Islet precursor cell (in vitro differentiated cells): ENCODE measurements at regions not wholly inside any gene's neighbourhood (a gene's known extent, or its start where the extent isn't known, plus 50 kb on each side); places are given as distances from the start of the nearest gene placed in this dataset.

Experiments
- DNase-seq: peaks from one replicate; pipeline ENCODE4 v3.0.0-alpha.2; 2018

DNA sequence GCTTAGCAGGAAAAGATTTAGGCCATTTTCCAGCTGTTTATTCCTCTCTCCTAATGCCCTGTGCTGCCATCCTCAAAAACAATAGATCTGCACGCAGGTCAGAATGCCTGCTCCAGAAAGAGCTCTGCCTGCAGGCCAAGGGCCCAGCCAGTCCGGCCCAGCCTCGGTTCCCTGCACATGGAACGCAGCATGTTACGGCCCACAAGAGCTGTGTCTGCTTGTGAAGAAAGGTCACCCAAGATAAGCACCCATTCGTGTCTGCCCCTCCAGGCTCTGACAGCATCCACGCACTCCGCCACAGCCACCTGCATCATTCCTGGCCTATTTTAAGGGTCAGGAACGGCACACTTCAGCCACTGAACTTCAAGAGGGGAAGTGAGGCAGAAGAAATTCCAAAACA is 152.2 kb downstream of the SPATA19 start:
- DNase-seq, result no peak

DNA sequence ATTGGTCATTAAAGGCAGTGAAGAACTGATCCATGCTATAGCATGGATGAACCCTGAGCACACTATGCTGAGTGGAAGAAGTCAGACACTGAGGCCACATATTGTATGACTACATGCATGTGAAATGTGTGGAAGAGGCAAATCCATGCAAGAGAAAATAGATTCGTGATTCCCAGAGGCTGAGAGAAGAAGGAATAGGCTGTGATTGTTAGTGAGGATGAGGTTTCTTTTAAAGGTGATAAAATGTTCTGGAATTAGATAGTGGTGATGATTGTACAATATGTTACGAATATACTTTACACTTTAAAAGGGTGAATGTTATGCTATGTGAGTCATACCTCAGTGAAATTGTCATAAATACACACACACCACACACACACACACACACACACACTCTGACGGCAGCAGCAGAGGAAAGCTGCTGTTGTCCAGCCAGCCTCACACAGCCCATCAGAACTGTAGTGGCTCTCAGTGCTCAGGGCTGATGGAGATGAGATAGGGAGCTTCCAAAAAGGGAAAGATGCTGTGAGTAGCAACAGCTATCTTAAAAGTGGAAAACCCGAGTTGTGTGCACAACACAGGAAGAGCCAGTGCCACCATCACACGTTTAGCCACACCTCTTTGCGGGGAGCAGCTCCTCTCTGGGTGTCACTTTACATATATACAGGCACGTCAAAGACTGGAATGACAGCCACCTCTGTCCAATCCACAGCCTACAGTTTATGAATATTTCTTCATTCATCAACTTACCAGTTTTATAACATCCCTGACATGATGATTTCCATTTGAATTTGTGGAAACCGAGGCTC is 153.0 kb downstream of the SPATA19 start:
- no peak for DNase-seq

DNA sequence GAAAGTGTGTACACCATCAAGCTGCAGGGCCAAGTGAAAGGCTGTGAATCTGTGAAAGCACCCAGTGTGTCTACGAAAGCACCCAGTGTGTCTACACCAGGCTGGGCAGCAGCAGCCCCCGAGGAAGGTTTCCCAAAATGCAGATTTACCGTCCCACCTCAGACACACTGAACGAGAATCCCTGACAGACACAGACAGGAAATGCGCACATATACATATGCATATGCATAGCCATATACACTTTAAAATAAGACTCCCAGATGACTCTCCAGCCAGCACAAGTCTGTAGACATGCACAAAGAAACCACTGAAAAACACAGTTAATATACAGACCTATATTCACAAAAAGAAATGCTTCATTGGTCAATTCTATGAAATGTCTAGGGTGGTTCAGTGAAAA is 155.5 kb upstream of the OPCML start:
- no peak for DNase-seq

DNA sequence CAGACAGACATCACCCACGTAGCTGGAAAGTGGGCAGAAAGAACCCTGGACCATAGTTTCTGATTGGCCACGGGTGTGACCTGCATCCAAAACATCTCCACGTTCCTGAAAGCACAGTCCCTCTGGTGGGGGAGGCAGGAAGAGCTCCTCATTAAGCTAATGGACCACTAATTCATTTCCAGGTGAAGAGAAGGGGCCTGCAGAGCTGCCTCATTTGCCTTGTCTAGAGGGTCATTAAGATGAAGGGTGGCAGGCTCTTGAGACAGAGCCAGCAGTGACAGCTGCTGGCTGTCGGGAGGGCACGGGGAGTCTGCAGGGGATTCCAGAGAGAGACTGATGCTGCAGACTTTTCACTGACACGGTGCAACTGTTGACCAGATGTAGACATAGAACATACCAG is 149.6 kb upstream of the OPCML start:
- peak; percentile 78 for DNase-seq

DNA sequence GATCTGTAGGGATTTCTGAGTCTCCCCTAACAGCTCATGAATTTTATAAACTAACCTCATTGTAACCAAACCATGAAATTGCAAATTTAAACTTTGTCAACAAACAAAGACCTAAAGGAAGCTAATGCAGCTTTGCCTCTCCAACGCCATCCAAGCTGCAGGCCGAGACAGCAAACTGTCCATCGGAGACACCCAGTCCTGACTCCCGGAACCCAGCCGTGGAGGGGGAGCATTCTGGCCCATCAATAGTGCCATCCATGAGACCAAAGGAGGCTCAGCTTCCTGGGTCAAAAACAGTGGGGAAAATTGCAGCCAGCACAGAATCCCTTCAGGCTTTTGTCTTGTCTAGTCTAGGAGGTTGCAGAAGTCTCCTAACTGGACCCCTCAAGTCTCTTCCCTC is 147.6 kb upstream of the OPCML start:
- DNase-seq, result no peak

DNA sequence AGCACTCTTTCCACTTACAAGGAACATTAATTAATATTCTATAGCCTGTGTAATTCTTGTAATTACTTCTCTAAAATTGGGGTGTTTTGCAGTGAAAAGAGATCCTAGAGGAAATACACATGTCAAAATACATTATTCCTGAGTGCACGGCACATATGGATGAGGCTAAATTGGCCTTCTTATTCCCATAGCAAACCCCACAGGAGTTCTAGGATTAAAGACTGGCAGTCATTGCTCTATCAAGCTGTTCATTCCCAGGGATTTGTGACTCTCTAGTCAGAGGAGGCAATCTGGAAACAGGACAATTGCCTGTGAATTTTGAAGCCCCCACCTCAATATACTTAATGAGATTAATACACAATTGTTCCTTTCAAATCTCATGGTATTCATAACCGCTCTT is 145.9 kb upstream of the OPCML start:
- DNase-seq, result no peak

DNA sequence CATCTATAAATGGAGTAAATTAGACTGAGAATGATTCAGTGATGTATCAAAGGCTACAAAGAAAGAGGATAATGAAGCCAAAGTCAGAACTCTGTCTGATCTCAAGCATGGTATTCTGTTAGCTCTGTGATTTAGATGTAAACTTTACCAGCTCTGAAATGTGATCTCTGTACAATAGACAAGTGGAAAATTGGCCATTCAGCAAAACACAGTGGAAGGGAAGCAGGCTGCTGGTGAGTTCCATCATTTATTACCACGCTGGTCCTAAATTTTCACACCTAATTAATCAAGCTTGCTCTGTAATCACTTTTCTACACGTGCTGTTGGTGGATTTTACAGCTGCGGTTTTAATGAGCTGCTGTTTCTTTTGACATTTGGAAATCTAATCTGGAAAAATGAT is 145.1 kb upstream of the OPCML start:
- no peak for DNase-seq

DNA sequence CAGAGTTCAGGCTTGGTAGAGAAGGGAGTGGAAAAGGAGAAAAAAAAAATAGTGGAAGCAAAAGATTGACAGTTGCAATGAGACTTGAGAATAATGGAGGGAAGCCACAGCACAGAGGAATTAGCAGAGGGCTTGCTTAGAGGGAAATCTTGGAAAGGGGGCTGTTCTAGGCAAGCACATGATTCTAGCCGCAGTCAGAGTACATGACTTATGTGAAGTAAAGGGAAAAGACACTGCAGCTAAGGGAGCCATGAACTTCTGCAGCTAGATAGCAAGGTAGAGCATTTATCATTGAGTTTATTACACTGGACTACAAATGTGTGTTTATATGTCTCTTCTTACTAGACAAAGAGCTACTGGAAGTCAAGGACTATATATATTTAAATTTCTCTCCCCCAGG is 144.0 kb upstream of the OPCML start:
- DNase-seq, result no peak

DNA sequence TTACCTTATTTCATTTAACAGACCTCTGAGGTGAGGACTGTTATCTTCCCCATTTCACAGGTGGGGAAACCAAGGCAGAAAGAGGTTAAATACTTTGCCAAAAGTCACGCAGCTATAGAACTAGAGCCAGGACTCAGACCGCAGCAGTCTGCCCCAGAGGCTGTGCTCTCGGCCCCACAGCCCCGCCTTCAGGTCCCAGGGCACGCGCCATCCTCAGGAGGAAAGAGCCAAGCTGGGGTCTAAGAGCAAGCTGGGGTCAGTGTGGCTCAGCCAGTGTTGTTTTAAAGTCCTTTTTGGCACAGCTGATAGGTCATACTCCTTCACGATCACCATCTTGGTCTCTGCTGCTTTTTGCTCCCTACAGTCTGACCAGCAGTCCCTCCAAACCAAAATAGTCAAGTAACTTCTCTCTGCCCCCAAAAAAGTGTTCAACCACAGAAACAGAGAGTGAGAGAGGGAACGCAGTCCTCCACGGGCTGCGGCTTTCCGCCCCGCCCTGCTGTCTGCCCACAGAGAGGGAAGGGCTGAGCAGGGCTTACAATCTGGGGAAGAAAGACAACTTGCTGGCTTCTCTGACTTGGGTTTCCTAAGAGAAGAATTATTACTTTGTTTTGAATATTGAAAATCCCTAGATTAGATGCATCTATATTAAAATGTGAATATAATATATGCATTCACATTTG is 137.2 kb upstream of the OPCML start:
- DNase-seq, result no peak

DNA sequence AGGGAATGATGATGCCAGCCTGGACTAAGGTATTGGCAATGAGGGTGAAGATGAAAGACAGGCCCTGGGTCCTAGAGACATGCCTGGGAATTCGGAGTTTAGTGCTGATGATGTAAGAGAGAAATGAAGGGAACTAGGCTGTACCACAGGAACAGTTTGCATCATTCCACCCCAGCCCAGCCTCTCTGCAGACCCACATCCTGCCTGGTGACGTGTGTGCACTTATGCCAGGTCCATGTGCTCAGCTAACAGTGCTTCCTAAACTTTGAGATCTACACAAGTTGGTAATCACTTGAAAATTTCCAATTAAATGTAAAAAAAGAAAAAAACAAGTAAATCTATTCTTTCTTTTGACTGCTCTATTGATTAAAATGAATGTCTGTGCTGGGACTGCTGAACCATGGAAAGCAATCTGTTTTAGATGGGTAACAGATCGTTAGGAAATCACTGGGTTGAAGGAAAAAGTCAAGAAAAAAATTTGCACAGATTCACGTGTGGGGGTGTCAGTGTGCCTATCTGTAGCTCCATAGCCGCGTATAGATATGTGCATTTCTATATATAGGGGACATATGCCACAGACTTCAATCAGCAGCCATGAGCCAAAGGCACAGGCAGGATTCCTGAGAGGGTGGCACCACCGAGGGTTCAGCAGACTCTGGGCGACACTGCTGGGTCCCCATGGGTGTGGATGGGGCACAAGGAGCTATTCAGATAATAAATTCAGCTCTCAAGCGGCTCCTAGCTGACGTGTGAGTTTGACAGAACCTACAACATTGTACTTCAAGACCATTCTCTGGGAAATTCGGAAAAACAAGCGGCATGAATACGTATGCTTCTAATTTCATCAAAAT is 131.1 kb upstream of the OPCML start:
- DNase-seq, result no peak

DNA sequence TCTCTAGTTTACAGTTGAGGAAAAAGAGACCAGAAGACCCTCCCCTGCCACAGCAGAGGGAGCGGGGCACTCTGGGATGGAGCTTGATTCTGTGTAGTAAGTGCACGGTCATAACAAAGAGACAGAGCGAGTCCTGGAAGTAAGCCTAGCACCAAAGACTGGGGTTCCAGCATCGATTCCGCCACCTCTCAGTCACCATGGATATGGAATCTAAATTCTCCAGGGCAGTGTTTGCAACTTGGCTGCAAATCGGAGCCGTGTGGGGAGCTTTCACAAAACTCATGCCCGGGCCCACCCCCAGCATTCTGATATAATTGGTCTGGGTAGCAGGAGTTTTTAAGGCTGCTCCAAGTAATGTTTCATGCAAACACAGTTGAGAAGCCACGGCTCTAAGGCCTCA is 129.5 kb upstream of the OPCML start:
- DNase-seq, result no peak

DNA sequence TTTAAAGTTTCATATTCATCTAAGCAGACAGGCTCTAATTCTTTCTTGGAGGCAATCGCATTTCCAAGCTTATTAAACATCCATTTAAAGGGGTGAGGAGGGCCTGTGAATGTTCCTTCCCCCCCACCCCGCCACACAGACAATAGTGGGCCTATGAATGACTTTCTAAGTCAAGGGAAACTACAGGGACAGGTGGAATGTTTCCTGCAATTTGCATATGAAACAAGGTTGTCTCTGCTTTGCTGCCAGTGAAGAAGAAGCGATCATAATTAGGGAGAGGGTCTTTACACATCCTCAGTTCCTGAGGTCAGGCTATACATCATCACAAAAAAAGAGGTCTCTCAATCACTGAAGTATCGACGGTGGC is 127.9 kb upstream of the OPCML start:
- no peak for DNase-seq

DNA sequence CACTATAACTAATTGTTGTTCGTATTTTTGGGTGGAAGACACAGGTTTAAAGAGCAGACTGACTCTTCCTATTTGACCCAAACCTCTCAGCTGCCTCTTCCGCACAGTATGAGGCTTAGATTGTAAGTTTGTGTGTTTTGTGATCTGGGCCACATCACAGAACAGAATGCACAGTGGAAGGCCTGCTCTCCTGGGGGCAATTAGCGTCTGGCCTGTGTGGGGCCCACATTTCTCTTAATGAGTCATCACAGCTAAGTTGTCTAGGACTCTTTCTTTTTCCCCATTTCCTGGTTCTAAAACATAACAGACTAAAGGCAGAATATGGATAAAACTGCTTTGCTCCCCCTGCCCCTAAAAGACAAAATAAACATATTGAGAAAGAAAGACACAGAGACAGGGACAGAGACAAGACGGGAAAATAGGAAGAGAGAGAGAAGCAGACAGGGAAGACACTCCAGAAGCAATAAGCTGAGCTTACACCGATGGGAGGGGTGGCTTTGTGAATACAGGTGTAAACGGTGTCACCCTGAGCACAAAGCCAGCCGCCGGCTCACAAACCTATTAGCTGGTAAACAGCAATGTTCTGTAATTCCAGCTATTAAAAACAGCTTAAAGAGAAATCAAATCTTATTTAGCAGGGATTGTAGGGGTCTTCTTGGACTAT is 127.4 kb upstream of the OPCML start:
- DNase-seq, result peak; percentile 89

DNA sequence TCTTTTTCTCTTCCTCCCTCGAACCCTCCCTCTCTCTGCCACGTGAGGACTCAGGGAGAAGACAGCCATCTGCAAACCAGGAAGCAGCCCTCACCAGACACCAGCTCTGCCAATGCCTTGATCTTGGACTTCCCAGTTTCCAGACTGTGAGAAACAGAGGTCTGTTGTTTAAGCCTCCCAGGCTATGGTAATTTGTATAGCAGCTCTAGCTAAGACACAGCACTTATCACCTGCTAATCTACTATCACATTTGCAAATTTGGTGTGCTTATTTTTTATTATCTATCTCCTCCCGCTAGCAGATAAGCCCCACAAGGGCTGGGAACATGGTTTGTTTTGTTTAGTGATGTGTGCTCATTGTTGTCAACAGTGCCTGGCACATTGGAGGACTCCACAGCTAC is 124.8 kb upstream of the OPCML start:
- no peak for DNase-seq

DNA sequence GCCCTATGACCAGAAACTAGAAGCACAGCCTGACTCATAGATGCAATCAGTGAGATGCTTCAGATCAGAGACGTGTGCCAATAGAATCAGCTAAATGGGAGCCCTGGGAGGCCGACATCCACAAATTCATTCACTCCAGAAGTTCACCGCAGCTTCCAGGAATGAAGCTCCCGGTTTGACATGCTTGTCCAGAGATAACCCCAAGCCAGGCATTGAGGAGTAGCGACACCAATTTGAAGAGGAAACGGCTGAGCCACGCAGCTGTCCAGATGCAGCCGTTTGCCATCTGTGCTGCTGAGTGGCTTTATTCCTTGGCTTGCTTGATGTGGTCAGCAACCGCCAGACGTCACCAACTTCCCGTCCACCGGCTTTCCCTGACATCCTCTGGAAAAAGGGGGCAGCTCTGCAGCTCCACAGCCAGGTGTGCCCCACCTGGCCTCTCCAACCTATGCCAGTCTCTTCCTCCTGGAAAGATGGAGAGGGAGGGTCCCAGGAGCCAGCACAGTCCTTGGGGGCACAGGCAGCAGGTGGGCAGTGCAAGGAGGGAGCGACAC is 123.9 kb upstream of the OPCML start:
- DNase-seq, result peak; percentile 64

DNA sequence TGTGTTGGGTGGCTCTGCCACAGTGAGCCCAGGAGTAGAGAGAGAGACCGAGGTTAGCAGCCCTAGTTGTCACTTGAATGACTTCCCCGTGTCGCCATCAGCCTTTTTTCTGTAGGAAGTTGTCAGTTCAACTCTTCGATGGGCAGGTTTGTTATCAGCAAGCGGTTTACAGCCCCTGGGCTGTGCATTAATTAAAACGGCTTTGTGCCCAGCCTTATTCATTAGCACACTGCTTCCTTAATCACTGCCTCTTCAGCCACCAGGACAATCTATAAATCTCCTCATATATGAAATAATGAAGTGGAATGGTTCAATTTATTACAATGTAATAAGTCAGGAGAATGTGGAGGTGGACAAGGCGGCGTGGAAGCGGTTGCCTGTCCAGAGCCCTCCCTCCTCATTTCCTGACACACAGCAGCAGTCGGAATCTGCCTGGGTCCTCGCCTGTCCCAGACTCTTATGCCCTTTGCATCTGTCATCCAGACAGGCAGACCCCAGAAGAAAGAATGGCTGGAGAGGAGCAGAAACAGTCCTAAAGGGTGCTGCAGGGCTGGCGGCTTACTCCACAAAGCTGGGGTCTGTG is 122.4 kb upstream of the OPCML start:
- DNase-seq, result no peak

DNA sequence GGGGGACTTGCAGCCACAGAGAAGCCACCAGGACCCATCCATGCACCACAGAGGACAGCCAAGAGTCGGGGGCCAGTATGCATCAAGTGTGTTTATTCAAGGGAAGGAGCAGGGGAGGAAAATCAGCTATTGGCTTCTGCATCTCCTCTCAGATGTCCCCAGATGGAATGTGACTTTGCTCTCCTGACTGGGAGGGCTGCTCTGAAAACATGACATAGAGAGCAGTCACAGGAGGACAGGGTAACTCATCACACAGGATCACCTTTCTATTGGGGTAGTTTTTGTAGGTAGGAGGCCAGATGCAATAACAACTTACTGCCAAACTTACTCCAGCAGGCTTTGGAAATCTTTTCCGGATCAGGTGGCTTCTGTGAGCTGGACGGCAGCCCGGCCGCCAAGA is 121.0 kb upstream of the OPCML start:
- DNase-seq, result no peak

DNA sequence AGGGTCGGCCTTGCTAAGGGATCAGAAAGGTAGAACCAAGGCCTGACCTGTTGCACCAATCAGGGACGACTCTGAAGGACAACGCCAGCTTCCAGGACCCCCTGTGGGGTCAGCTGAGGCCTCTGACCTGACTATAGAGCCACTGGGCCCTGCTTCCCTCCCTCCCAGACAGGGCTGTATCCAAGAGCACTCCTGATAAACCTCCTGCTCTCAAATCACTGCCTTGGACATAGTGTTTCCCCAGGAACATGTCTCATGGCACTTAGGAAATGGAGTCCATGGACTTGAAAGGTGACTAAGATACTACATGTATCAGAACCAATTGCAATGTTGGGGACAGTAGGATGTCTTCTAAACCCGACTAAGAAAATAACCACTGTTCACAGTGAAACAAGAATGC is 117.8 kb upstream of the OPCML start:
- no peak for DNase-seq

DNA sequence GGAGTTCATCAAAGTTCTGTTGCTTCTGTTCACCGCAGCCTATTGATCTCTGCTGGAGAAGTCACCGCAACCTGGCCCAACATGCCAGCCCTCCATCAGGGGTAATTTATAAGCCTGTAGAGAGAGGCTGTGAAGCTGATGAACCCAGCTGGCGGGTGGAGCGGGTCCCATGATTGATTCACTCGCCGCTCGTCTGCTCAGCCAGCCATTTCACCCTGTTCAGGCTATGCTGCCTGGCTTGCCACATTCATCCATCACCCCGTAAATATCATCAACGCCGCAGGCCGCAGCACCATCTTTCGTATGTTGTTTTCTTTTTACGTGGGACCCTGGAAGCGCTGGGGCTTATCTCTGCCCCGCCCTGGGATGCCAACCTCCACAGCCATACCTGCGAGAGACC is 116.7 kb upstream of the OPCML start:
- no peak for DNase-seq

DNA sequence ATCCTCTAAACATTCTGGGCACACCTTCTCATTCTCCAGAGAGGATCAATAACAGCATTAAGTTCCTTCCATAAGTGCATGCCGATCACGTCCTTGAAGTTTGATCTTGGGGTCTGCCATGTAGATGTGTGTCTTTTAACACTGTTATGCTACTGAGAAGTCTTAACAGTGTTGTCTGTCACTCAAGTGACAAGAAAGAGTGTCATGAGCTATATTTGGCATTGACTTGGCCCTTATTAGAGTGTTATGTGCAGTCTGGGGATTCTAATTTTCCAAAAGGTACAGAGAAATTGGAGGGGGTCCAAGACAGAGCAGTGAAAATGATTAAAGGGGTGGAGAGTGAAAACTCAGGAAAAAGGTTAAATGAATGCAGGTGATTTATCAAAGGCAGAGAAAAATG is 107.1 kb upstream of the OPCML start:
- no peak for DNase-seq

DNA sequence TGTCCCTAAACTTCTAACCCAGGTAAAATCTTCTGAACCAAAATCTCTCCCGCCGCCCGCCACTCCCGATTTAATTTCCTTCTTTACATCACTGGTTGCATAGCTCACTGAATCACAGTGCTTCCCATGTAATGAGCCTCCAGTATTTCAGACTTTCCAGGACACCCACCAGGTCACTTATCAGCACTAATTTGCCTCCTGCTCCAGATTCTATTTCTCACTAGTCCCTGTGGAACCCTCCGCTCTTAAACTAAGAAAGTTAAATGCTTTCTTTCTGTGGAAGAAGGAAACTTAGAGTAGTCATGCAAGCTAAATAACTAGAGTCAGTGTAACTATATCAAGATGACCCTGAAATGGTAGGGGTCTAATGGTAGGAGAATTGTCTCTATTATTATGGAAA is 106.6 kb upstream of the OPCML start:
- no peak for DNase-seq

DNA sequence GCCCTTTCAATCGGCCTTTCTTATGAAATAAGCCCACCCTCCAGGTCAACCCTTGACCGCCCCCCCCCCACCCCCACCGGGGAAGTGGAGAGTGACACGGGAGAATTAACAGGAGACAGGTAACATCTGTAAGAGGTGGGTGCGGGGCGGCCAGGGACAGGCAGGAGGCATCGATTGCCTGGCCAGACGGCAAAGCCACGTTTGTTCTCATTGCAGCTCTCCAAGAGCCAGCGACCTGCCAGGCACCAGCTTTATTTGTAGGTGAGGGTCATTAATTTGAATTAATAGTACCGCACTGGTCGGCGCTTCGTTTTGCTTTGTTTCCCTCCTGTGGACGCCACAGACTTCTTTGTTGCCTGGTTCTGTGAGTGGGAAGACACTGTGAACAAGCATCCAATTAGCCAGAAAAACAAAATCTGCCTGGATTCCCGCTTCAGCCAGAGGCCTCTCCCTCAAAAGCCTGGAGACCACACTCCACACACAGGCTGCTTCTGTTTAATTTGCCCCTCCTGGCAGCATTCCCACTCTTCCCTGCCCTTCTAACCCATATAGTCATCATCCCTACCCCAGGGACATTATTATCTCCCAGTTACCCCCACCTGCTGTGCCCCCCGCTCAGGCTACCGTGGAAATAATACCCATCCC is 104.5 kb upstream of the OPCML start:
- DNase-seq, result peak; percentile 52
